HG03159 (cell line): ENCODE measurements at regions not wholly inside any gene's neighbourhood (a gene's known extent, or its start where the extent isn't known, plus 50 kb on each side); places are given as distances from the start of the nearest gene placed in this dataset.

Experiments used
- ATAC-seq: cut with Tn5 transposase; IDR thresholded peaks from one replicate; pipeline ENCODE4 v1.9.1; 2021; ENCODE audit warnings: mild to moderate bottlenecking, moderate library complexity; ENCODE audit not compliant: unreplicated experiment

GRCh38 chr1:57839067-57839466 lies 415.2 kb upstream of the DAB1 start:
- ATAC-seq = no peak

GRCh38 chr1:57835620-57836019 lies 411.8 kb upstream of the DAB1 start:
- no peak for ATAC-seq

GRCh38 chr1:57833296-57833695 lies 409.4 kb upstream of the DAB1 start:
- ATAC-seq = no peak

GRCh38 chr1:57832612-57833011 lies 408.8 kb upstream of the DAB1 start:
- ATAC-seq = no peak

- no peak for ATAC-seq
Observed at GRCh38 chr1:57831624-57832023, 407.8 kb upstream of the DAB1 start.

- no peak for ATAC-seq
Observed at GRCh38 chr1:57826535-57826934, 402.7 kb upstream of the DAB1 start.

- ATAC-seq = no peak
Observed at GRCh38 chr1:57824535-57824934, 400.7 kb upstream of the DAB1 start.

- ATAC-seq = no peak
Observed at GRCh38 chr1:57820356-57821095, 396.7 kb upstream of the DAB1 start.

GRCh38 chr1:57819893-57820292 lies 396.0 kb upstream of the DAB1 start:
- ATAC-seq = no peak

GRCh38 chr1:57803586-57803985 lies 379.7 kb upstream of the DAB1 start:
- no peak for ATAC-seq

GRCh38 chr1:57800376-57800775 lies 376.5 kb upstream of the DAB1 start:
- no peak for ATAC-seq

GRCh38 chr1:57799490-57800115 lies 375.7 kb upstream of the DAB1 start:
- no peak for ATAC-seq

- ATAC-seq = no peak
Observed at GRCh38 chr1:57798543-57798942, 374.7 kb upstream of the DAB1 start.

- ATAC-seq = no peak
Observed at GRCh38 chr1:57797084-57797483, 373.2 kb upstream of the DAB1 start.

GRCh38 chr1:57796616-57797015 lies 372.8 kb upstream of the DAB1 start:
- ATAC-seq = no peak

GRCh38 chr1:57795886-57796285 lies 372.0 kb upstream of the DAB1 start:
- no peak for ATAC-seq

GRCh38 chr1:57794078-57794477 lies 370.2 kb upstream of the DAB1 start:
- ATAC-seq = no peak

- no peak for ATAC-seq
Observed at GRCh38 chr1:57791497-57791896, 367.6 kb upstream of the DAB1 start.

GRCh38 chr1:57789936-57790335 lies 366.1 kb upstream of the DAB1 start:
- no peak for ATAC-seq

- ATAC-seq = no peak
Observed at GRCh38 chr1:57788313-57788712, 364.5 kb upstream of the DAB1 start.

- ATAC-seq = no peak
Observed at GRCh38 chr1:57784356-57784755, 360.5 kb upstream of the DAB1 start.

GRCh38 chr1:57782357-57782756 lies 358.5 kb upstream of the DAB1 start:
- no peak for ATAC-seq
